ENCODE measurements at regions not wholly inside any gene's neighbourhood (a gene's known extent, or its start where the extent isn't known, plus 50 kb on each side); places are given as distances from the start of the nearest gene placed in this dataset.

DNA sequence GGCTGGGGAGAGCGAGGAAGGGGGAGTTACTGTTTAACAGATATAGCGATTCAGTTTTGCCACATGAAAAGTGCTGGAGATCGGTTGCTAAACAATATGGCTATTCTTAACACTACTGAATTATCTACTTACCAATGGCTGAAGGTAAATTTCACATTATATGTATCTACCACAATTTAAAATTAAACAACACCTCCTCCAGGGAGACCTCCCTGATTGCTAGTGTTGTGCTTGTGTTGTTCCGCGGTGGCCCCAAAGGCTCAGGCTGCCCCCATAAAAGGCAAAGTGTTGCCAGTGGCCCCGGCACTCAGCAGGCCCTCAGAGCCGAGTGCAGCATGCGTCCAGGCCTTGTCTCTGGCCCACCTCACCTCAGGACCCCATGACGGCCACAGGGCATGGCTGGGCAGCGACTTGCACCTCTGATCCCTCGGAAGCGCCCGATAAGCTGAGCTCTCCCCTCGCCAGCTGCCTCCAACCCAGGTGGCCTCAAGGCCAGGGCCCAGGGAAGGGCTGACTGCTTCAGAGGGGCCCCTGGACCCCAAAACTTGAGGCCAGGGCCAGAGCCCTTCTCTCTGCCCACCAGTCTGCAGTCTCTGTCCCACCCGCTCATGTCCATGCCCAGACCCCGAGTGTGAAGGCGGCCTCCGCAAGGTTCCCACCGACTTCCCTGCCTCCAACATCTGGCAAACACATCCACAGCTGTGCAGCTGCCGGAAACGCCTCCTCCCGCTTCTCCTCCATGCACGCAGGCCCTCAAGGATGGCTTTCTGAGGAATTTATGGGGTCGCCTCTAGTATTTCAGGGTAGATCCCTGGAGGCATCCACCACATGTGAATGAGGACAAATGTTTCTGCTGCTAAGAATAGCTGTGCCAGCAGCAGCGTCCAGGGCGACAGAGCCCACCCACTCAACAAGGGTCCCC, 60.0 kb downstream of the NCOR2 start:
- Mint-ChIP-seq H3K27me3 (no peaks in the 10 kb centered on the region), H3K4me1 (peaks cover 18 to 54% (median 23%) of the 10 kb centered on the region in 4 donors), H3K36me3 (peaks cover 4% of the 10 kb centered on the region in 2 donors), H3K9me3 (no peaks in the 10 kb centered on the region), H3K4me3 (no peak overlapping the region), H3K27ac (no peak overlapping the region)
- POLR2A ChIA-PET (ENCODE audit: partially characterized antibody), result no interaction called here
- intact Hi-C loops (cut with micrococcal nuclease), result no loop called here
- H3K4me1 ChIP-seq (ENCODE audit: insufficient read depth, low read length), result no peaks in the 10 kb centered on the region
- no peaks in the 10 kb centered on the region for H3K27me3 ChIP-seq (ENCODE audit: insufficient read depth, low read length)
- CTCF ChIA-PET (ENCODE audit: partially characterized antibody), result no interaction called here
- H3K27ac ChIP-seq (ENCODE audit: low read depth, low read length), result no peak overlapping the region
- no peaks in the 10 kb centered on the region for H3K36me3 ChIP-seq (ENCODE audit: insufficient read depth, low read length)
- H3K9me3 ChIP-seq (ENCODE audit: control insufficient read depth in 1 of 2, low read length in 2 of 2), result no peaks in the 10 kb centered on the region
- H3K4me3 ChIP-seq (ENCODE audit: low read length in 2 of 2), result no peak overlapping the region
- DNase-seq, result no peak

DNA sequence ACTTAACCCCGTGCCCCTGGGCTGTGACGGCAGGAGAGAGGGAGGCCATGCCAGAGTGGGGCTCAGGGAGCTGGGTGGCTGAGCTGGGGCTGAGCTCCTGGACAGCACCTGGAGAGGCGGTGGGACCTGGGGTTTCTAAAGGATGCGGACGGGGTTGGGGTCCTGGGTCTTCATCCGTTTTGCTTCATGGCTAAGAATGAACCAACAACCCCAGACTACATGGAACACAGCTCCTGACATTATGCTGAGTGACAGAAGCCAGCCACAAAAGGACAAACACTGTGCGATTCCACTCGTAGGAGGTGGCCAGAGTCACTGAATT, 60.6 kb downstream of the NCOR2 start:
- no peaks in the 10 kb centered on the region for H3K36me3 ChIP-seq (ENCODE audit: insufficient read depth, low read length)
- intact Hi-C loops (cut with micrococcal nuclease), result no loop called here
- no peak overlapping the region for H3K4me3 Mint-ChIP-seq
- peaks cover 3 to 4% of the 10 kb centered on the region in 2 donors for H3K36me3 Mint-ChIP-seq
- H3K4me3 ChIP-seq (ENCODE audit: low read length in 2 of 2), result no peak overlapping the region
- H3K9me3 ChIP-seq (ENCODE audit: control insufficient read depth in 1 of 2, low read length in 2 of 2), result no peaks in the 10 kb centered on the region
- POLR2A ChIA-PET (ENCODE audit: partially characterized antibody), result no interaction called here
- CTCF ChIA-PET (ENCODE audit: partially characterized antibody), result no interaction called here
- peak overlapping the region in 1 of 7 donors; percentile 56 for H3K27ac Mint-ChIP-seq
- no peaks in the 10 kb centered on the region for H3K27me3 ChIP-seq (ENCODE audit: insufficient read depth, low read length)
- no peak for DNase-seq
- H3K27me3 Mint-ChIP-seq, result no peaks in the 10 kb centered on the region
- H3K4me1 Mint-ChIP-seq, result peaks cover 19 to 59% (median 27%) of the 10 kb centered on the region in 4 donors
- no peak overlapping the region for H3K27ac ChIP-seq (ENCODE audit: low read depth, low read length)
- no peaks in the 10 kb centered on the region for H3K9me3 Mint-ChIP-seq
- H3K4me1 ChIP-seq (ENCODE audit: insufficient read depth, low read length), result no peaks in the 10 kb centered on the region

DNA sequence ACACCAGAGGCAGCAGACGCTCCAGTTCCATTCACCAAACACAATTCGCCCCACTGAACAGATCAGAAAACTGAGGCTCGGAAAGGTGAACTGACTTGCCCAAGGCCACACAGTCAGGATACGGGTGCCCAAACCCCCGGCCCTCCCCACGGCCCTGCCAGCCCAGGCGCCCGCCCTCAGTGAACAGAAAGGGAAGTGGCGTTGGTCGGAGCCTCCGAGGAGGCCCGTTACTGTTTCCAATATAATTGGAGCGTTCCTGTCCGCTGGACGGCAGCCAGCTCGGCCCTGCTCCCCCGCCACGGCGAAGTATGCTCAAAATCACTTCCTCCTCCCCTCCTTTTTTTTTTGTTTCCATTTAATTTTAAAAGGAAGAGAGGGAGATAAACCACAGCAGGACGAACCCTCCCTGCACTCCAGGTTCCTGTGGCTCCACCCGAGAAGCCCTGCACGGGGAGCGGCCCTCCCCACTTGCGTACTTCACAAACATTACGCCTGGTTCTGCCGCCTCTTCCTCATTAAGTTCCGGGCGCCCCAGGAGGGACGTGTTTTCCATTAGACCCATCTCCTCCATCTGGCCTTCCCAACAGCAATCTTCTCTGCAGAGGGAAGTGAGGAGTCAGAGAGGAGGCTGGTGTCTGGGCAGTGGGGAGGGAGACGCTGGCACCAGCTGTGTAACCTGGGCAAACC, 61.1 kb downstream of the NCOR2 start:
- DNase-seq, result peak in 1 of 5 donors; percentile 28
- no peak overlapping the region for H3K4me3 Mint-ChIP-seq
- CTCF ChIA-PET (ENCODE audit: partially characterized antibody), result no interaction called here
- Histone ChIP-seq H3K36me3 (ENCODE audit: insufficient read depth, low read length) (no peaks in the 10 kb centered on the region), H3K4me3 (ENCODE audit: low read length in 2 of 2) (no peak overlapping the region), H3K27ac (ENCODE audit: low read depth, low read length) (no peak overlapping the region), H3K9me3 (ENCODE audit: control insufficient read depth in 1 of 2, low read length in 2 of 2) (no peaks in the 10 kb centered on the region), H3K4me1 (ENCODE audit: insufficient read depth, low read length) (no peaks in the 10 kb centered on the region), H3K27me3 (ENCODE audit: insufficient read depth, low read length) (no peaks in the 10 kb centered on the region)
- H3K36me3 Mint-ChIP-seq, result peaks cover 3 to 4% of the 10 kb centered on the region in 2 donors
- no peaks in the 10 kb centered on the region for H3K27me3 Mint-ChIP-seq
- POLR2A ChIA-PET (ENCODE audit: partially characterized antibody), result no interaction called here
- intact Hi-C loops (cut with micrococcal nuclease), result no loop called here
- H3K4me1 Mint-ChIP-seq, result peaks cover 22 to 64% (median 29%) of the 10 kb centered on the region in 4 donors
- H3K27ac Mint-ChIP-seq, result peak overlapping the region in 1 of 7 donors; percentile 56
- no peaks in the 10 kb centered on the region for H3K9me3 Mint-ChIP-seq

DNA sequence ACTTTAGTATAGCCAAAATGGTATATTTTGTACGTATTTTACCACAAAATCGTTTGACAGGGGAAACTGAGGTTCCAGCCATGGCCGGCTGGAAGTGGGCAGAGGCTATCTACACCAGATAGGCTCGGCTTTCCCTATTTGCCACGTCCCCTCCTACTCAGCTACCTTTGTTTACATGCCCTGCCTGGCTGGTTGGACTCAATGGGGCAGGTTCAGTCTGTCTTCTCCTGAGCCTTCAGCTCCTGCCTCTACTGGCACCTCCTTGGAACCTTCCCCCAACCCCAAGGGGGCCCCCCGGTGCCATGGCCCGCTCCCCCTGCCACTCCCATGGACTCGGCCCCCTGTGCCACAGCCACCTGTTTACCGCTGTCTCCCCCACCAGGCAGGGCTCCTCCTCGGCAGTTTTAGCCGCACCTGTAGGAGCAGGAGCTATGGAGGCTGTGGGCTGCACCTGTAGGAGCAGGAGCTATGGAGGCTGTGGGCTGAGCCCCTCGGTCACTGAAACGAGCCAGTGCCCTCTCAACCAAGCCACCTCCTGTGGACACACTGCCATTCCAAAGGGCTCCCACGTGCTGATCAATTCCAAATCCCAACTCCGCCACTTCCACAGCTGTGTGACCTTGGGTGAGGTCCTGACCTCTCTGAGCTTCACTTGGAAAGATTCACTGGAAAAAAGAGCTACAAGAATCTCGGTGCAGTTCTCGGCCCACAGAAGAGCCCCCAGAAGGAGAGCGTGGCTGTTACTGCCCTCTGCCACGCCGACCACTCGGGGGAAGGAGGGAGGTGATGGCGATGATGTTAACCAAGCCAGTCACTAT, 62.2 kb downstream of the NCOR2 start:
- intact Hi-C loops (cut with micrococcal nuclease), result no loop called here
- Histone ChIP-seq H3K9me3 (ENCODE audit: control insufficient read depth in 1 of 2, low read length in 2 of 2) (no peaks in the 10 kb centered on the region), H3K27me3 (ENCODE audit: insufficient read depth, low read length) (no peaks in the 10 kb centered on the region), H3K36me3 (ENCODE audit: insufficient read depth, low read length) (no peaks in the 10 kb centered on the region), H3K27ac (ENCODE audit: low read depth, low read length) (no peak overlapping the region), H3K4me1 (ENCODE audit: insufficient read depth, low read length) (no peaks in the 10 kb centered on the region), H3K4me3 (ENCODE audit: low read length in 2 of 2) (no peak overlapping the region)
- Mint-ChIP-seq H3K4me3 (no peak overlapping the region), H3K27ac (no peak overlapping the region), H3K36me3 (peaks cover 3 to 4% of the 10 kb centered on the region in 2 donors), H3K4me1 (peaks cover 18 to 63% (median 25%) of the 10 kb centered on the region in 4 donors), H3K27me3 (no peaks in the 10 kb centered on the region), H3K9me3 (no peaks in the 10 kb centered on the region)
- DNase-seq, result peak in 1 of 5 donors; percentile 34
- CTCF ChIA-PET (ENCODE audit: partially characterized antibody), result interaction anchor here (1.2 kb wide), 1 partner anchor 262 kb away, joined by 3 read pairs; no protein-coding TSS in a partner anchor
- POLR2A ChIA-PET (ENCODE audit: partially characterized antibody), result no interaction called here

DNA sequence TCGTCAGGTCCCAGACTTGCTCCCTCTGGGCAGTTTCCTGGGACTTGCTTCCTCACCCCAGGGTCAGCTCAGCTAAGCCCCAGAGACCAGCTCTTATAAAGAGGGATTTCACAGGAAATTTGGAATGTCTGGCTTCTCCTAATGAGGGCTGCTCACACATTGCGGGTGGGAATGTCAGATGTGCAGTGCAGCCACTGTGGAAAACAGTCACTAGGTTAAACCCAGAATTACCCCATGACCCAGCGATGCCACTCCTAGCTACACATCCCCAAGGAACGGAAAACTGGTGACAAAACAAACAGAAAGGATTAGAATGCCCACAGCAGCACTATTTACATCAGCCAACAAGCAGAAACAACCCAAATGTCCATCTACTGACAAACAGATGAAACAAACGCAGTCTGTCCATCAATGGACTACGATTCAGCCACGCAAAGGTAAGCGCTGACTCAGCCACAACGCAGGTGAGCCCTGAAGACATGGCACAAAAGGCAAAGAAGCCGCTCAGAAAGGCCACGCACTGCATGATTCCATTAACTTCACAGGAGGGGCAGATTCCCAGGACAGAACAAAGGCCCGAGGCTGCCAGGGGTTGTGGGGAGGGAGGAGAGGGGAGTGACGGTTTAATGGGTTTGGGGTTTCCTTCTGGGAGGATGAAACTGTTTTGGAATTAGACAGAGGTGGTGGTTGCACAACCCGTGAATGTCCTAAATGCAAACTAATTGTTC, 63.0 kb downstream of the NCOR2 start:
- peak in 1 of 5 donors; percentile 20 for DNase-seq
- Histone ChIP-seq H3K27ac (ENCODE audit: low read depth, low read length) (no peak overlapping the region), H3K9me3 (ENCODE audit: control insufficient read depth in 1 of 2, low read length in 2 of 2) (no peaks in the 10 kb centered on the region), H3K36me3 (ENCODE audit: insufficient read depth, low read length) (no peaks in the 10 kb centered on the region), H3K4me1 (ENCODE audit: insufficient read depth, low read length) (no peaks in the 10 kb centered on the region), H3K27me3 (ENCODE audit: insufficient read depth, low read length) (no peaks in the 10 kb centered on the region), H3K4me3 (ENCODE audit: low read length in 2 of 2) (no peak overlapping the region)
- intact Hi-C loops (cut with micrococcal nuclease), result no loop called here
- H3K27me3 Mint-ChIP-seq, result no peaks in the 10 kb centered on the region
- CTCF ChIA-PET (ENCODE audit: partially characterized antibody), result interaction anchor here (1.2 kb wide), 1 partner anchor 263 kb away, joined by 3 read pairs; no protein-coding TSS in a partner anchor
- peaks cover 23 to 62% (median 27%) of the 10 kb centered on the region in 4 donors for H3K4me1 Mint-ChIP-seq
- H3K36me3 Mint-ChIP-seq, result peaks cover 3 to 4% of the 10 kb centered on the region in 2 donors
- POLR2A ChIA-PET (ENCODE audit: partially characterized antibody), result no interaction called here
- peak overlapping the region in 1 of 7 donors; percentile 60 for H3K27ac Mint-ChIP-seq
- no peak overlapping the region for H3K4me3 Mint-ChIP-seq
- H3K9me3 Mint-ChIP-seq, result no peaks in the 10 kb centered on the region

DNA sequence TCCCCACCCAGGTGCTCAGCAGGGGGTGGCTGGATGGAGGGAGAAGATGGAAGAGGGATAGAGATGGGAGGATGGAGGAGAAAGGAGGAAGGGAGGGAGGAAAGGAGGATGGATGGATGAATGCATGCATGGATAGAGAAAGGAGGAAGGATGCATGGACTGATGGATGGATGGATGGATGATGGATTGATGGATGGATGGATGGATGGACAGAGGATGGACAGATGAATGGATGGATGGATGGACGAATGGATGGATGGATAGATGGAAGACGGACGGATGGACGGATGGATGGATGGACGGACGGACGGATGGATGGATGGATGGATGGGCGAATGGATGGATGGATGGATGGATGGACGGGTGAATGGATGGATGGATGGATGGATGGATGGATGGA, 64.1 kb downstream of the NCOR2 start:
- Histone ChIP-seq H3K9me3 (ENCODE audit: control insufficient read depth in 1 of 2, low read length in 2 of 2) (no peaks in the 10 kb centered on the region), H3K4me3 (ENCODE audit: low read length in 2 of 2) (no peak overlapping the region), H3K27ac (ENCODE audit: low read depth, low read length) (no peak overlapping the region), H3K27me3 (ENCODE audit: insufficient read depth, low read length) (no peaks in the 10 kb centered on the region), H3K4me1 (ENCODE audit: insufficient read depth, low read length) (no peaks in the 10 kb centered on the region), H3K36me3 (ENCODE audit: insufficient read depth, low read length) (no peaks in the 10 kb centered on the region)
- ChIA-PET CTCF (ENCODE audit: partially characterized antibody) (no interaction called here), POLR2A (ENCODE audit: partially characterized antibody) (no interaction called here)
- Mint-ChIP-seq H3K4me1 (peaks cover 25 to 69% (median 34%) of the 10 kb centered on the region in 4 donors), H3K27ac (peak overlapping the region in 2 of 7 donors; percentile 72 to 80), H3K36me3 (peaks cover 3 to 4% of the 10 kb centered on the region in 2 donors), H3K4me3 (peak overlapping the region in 1 of 8 donors; percentile 26), H3K9me3 (no peaks in the 10 kb centered on the region), H3K27me3 (no peaks in the 10 kb centered on the region)
- no peak for DNase-seq
- intact Hi-C loops (cut with micrococcal nuclease), result no loop called here
